WI38 (cell line): ENCODE measurements at regions not wholly inside any gene's neighbourhood (a gene's known extent, or its start where the extent isn't known, plus 50 kb on each side); places are given as distances from the start of the nearest gene placed in this dataset.

ENCODE experiments used
- H3K4me3 ChIP-seq: 2 replicates; pipeline ENCODE4 v1.5.1; 2011; ENCODE audit warnings: low read depth, mild to moderate bottlenecking, control low read depth, low read length
- TF ChIP-seq, protein P1 (sequence below): IDR thresholded peaks from 2 replicates; pipeline ENCODE4 v1.5.1; 2012; ENCODE audit warnings: low read depth, mild to moderate bottlenecking, control low read depth, low read length

- H3K4me3 ChIP-seq, result no peak overlapping the region
- TF ChIP-seq, protein P1, sequence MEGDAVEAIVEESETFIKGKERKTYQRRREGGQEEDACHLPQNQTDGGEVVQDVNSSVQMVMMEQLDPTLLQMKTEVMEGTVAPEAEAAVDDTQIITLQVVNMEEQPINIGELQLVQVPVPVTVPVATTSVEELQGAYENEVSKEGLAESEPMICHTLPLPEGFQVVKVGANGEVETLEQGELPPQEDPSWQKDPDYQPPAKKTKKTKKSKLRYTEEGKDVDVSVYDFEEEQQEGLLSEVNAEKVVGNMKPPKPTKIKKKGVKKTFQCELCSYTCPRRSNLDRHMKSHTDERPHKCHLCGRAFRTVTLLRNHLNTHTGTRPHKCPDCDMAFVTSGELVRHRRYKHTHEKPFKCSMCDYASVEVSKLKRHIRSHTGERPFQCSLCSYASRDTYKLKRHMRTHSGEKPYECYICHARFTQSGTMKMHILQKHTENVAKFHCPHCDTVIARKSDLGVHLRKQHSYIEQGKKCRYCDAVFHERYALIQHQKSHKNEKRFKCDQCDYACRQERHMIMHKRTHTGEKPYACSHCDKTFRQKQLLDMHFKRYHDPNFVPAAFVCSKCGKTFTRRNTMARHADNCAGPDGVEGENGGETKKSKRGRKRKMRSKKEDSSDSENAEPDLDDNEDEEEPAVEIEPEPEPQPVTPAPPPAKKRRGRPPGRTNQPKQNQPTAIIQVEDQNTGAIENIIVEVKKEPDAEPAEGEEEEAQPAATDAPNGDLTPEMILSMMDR, result no peak
These were observed 1262.7 kb downstream of the BRD1 start for GRCh38 chr22:48564995-48565394.

GRCh38 chr22:48563966-48564330 is 1263.7 kb downstream of the BRD1 start:
- H3K4me3 ChIP-seq, result no peak overlapping the region

GRCh38 chr22:48563118-48563965 is 1264.3 kb downstream of the BRD1 start:
- TF ChIP-seq, protein P1, result no peak
- no peak overlapping the region for H3K4me3 ChIP-seq

More at GRCh38 chr22:48563966-48564330, 1263.7 kb downstream of the BRD1 start:
- TF ChIP-seq, protein P1, result no peak

DNA sequence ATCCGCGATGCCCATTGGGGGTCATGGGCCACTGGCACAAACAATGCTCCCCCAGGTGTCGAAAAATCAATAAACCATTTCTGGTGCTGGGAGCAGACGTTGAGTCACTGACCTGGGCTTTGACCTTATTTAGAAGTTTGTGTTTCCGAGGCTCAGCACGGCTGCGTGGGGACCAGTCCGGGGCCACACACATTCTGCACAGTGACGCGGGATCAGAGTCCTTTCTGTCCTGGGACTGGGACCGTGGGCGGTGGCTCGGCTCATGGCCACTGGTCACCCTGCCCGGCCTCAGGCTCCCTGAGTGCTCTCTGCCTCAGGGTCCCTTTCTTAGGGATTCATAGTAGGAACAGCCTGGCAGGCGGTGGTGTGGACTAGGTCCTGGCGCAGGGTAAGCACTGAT is 1266.0 kb downstream of the BRD1 start:
- TF ChIP-seq, protein P1, result no peak
- H3K4me3 ChIP-seq, result no peak overlapping the region

DNA sequence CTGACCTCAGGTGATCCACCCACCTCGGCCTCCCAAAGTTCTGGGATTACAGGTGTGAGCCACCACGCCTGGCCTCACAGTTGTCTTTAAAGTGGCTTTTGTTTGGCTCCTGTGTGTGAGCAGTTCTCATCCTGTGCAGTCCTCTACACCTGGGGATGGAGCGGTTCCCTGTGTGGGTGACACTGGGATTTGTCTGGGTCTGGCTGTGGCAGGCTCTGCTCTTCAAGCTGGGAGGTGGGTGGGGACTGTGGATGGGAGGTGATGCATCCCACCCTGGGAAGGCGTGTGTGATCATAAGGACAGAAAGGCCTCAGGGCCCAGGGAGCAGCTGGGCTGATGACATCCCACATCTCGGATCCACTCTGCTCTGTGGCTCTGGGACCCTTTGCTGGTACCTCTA is 1266.8 kb downstream of the BRD1 start:
- H3K4me3 ChIP-seq, result no peak overlapping the region
- TF ChIP-seq, protein P1, result no peak

DNA sequence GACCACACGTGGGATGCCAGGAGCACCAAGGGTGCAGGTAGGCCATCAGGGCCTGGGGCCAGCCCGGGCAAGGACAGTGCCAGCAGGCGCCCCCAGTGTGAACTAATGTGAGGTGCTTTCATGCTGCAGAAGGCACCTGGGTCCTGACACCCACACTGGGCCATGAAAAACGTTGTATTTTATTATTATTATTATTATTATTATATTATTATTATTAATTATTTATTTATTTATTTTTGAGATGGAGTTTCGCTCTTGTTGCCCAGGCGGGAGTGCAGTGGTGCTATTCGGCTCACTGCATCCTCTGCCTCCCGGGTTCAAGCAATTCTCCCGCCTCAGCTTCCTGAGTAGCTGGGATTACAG is 1267.3 kb downstream of the BRD1 start:
- TF ChIP-seq, protein P1, result no peak
- no peak overlapping the region for H3K4me3 ChIP-seq

- TF ChIP-seq, protein P1, result no peak
- H3K4me3 ChIP-seq, result no peak overlapping the region
These were observed 1267.9 kb downstream of the BRD1 start for GRCh38 chr22:48559647-48560388.
